Activated naive CD4-positive, alpha-beta T cell treated with anti-CD3 and anti-CD28 coated beads, Interleukin-2, amount 10 ng/mL, durations not matched to agents 7 days and 5 days (primary cell): ENCODE measurements at regions not wholly inside any gene's neighbourhood (a gene's known extent, or its start where the extent isn't known, plus 50 kb on each side); places are given as distances from the start of the nearest gene placed in this dataset.
"Not testable (repeated sequence)": the region's sequence is repeated elsewhere in the genome, so short reads cannot be mapped to it uniquely, and the experiment has no call there.

Source experiments
- CTCF ChIA-PET: fragments of 350-600 bp; sonication (Branson Sonifier 250); formaldehyde crosslinking; loops from one replicate; lab custom pipeline; 2021; ENCODE audit warnings: antibody characterized with exemption; lab: Charles Lee
- DNase-seq: peaks from one replicate; pipeline ENCODE4 v3.0.0-alpha.2; 2020
- H3K27ac Mint-ChIP-seq: one replicate; pipeline ENCODE4 v1.8.0; 2021; ENCODE audit warnings: mild to moderate bottlenecking, moderate library complexity, mixed read lengths
- H3K27me3 Mint-ChIP-seq: one replicate; pipeline ENCODE4 v1.8.0; 2021; ENCODE audit warnings: mild to moderate bottlenecking, mixed read lengths
- H3K36me3 Mint-ChIP-seq: one replicate; pipeline ENCODE4 v1.8.0; 2021; ENCODE audit warnings: mixed read lengths
- H3K4me1 Mint-ChIP-seq: one replicate; pipeline ENCODE4 v1.8.0; 2021; ENCODE audit warnings: mixed read lengths
- H3K4me3 Mint-ChIP-seq: one replicate; pipeline ENCODE4 v1.8.0; 2021; ENCODE audit warnings: mild to moderate bottlenecking, moderate library complexity, mixed read lengths
- H3K9me3 Mint-ChIP-seq: one replicate; pipeline ENCODE4 v1.8.0; 2021; ENCODE audit warnings: mixed read lengths

- Mint-ChIP-seq H3K4me3 (no peak overlapping the region), H3K27ac (no peak overlapping the region), H3K4me1 (no peaks in the 10 kb centered on the region), H3K27me3 (peaks cover 24% of the 10 kb centered on the region), H3K36me3 (no peaks in the 10 kb centered on the region), H3K9me3 (no peaks in the 10 kb centered on the region)
- no peak for DNase-seq
- CTCF ChIA-PET, result interaction anchor here (0.9 kb wide), 1 partner anchor 22 kb away, joined by 4 read pairs; no protein-coding TSS in a partner anchor
These were observed 92.6 kb upstream of the NDUFV2 start for GRCh38 chr18:9009703-9010488.

- no peaks in the 10 kb centered on the region for H3K36me3 Mint-ChIP-seq
- CTCF ChIA-PET, result no interaction called here
- no peaks in the 10 kb centered on the region for H3K9me3 Mint-ChIP-seq
- no peak overlapping the region for H3K27ac Mint-ChIP-seq
- DNase-seq, result no peak
- no peaks in the 10 kb centered on the region for H3K4me1 Mint-ChIP-seq
- peaks cover 13% of the 10 kb centered on the region for H3K27me3 Mint-ChIP-seq
- no peak overlapping the region for H3K4me3 Mint-ChIP-seq
These were observed 91.1 kb upstream of the NDUFV2 start for GRCh38 chr18:9011431-9011830.

DNA sequence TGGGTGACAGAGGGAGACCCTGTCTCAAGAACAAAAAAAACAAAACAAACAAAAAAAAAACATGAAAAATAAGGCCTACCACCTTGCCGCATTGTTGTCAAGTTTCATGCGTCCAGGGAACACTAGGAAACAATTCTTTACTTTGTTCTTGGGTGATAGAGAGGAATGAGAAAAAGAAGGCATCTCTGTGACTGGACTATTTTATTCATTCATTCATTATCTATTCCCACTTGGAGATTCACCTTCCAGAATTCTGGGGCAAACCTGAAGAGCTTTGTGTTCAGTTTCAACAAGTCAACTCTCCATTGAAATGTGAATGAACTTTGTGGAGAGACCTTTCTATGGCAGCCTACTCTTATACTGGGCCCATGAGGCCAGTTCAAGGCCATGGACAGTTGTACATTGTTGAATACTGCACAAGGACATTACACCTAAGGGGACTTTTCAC, 88.5 kb upstream of the NDUFV2 start:
- CTCF ChIA-PET, result no interaction called here
- H3K36me3 Mint-ChIP-seq, result no peaks in the 10 kb centered on the region
- no peak overlapping the region for H3K4me3 Mint-ChIP-seq
- H3K27ac Mint-ChIP-seq, result no peak overlapping the region
- peaks cover 14% of the 10 kb centered on the region for H3K27me3 Mint-ChIP-seq
- no peak for DNase-seq
- no peaks in the 10 kb centered on the region for H3K9me3 Mint-ChIP-seq
- H3K4me1 Mint-ChIP-seq, result peaks cover 14% of the 10 kb centered on the region

GRCh38 chr18:9015689-9016088, 86.8 kb upstream of the NDUFV2 start:
- no peak for DNase-seq
- CTCF ChIA-PET, result no interaction called here
- Mint-ChIP-seq H3K9me3 (no peaks in the 10 kb centered on the region), H3K27ac (no peak overlapping the region), H3K4me3 (no peak overlapping the region), H3K27me3 (peaks cover 14% of the 10 kb centered on the region), H3K4me1 (peaks cover 14% of the 10 kb centered on the region), H3K36me3 (no peaks in the 10 kb centered on the region)

- H3K4me1 Mint-ChIP-seq, result peaks cover 14% of the 10 kb centered on the region
- no peak overlapping the region for H3K27ac Mint-ChIP-seq
- peaks cover 10% of the 10 kb centered on the region for H3K27me3 Mint-ChIP-seq
- no peak overlapping the region for H3K4me3 Mint-ChIP-seq
- H3K9me3 Mint-ChIP-seq, result no peaks in the 10 kb centered on the region
- H3K36me3 Mint-ChIP-seq, result no peaks in the 10 kb centered on the region
- no peak for DNase-seq
- CTCF ChIA-PET, result interaction anchor here (1.2 kb wide), 2 partner anchors 25 to 57 kb away, joined by 3 read pairs; no protein-coding TSS in a partner anchor
These were observed 85.8 kb upstream of the NDUFV2 start for GRCh38 chr18:9016633-9017166.

GRCh38 chr18:9017167-9017904, 85.2 kb upstream of the NDUFV2 start:
- peak overlapping the region; percentile 37 for H3K4me3 Mint-ChIP-seq
- H3K27me3 Mint-ChIP-seq, result peaks cover 9% of the 10 kb centered on the region
- DNase-seq, result peak; percentile 66
- H3K36me3 Mint-ChIP-seq, result no peaks in the 10 kb centered on the region
- CTCF ChIA-PET, result interaction anchor here (1.2 kb wide), 2 partner anchors 26 to 57 kb away, joined by 3 read pairs; no protein-coding TSS in a partner anchor
- H3K27ac Mint-ChIP-seq, result peak overlapping the region; percentile 56
- H3K4me1 Mint-ChIP-seq, result peaks cover 14% of the 10 kb centered on the region
- H3K9me3 Mint-ChIP-seq, result no peaks in the 10 kb centered on the region

DNA sequence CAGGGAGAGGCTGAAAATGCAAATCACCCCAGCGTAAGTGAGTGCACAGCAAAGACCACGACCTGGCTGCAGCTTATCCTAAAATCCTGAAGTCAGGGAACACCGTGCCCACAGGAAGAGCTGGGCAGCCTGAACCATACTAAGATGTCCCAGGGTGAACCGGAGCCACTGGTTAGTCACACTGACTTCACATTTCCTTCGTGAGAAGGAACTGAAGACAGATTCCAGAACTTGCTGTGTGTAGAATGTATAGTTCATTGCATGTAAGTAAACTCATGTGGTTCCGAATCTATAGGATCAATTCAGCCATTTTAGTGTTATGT, 84.6 kb upstream of the NDUFV2 start:
- H3K27ac Mint-ChIP-seq, result no peak overlapping the region
- no peaks in the 10 kb centered on the region for H3K9me3 Mint-ChIP-seq
- CTCF ChIA-PET, result interaction anchor here (1.2 kb wide), 1 partner anchor 26 kb away, joined by 3 read pairs; no protein-coding TSS in a partner anchor
- DNase-seq, result no peak
- H3K36me3 Mint-ChIP-seq, result no peaks in the 10 kb centered on the region
- H3K4me3 Mint-ChIP-seq, result no peak overlapping the region
- peaks cover 14% of the 10 kb centered on the region for H3K4me1 Mint-ChIP-seq
- peaks cover 9% of the 10 kb centered on the region for H3K27me3 Mint-ChIP-seq

GRCh38 chr18:9019135-9019534, 83.4 kb upstream of the NDUFV2 start:
- Mint-ChIP-seq H3K4me3 (no peak overlapping the region), H3K27ac (no peak overlapping the region), H3K4me1 (peaks cover 14% of the 10 kb centered on the region), H3K9me3 (no peaks in the 10 kb centered on the region), H3K27me3 (peaks cover 9% of the 10 kb centered on the region), H3K36me3 (no peaks in the 10 kb centered on the region)
- DNase-seq, result no peak
- CTCF ChIA-PET, result no interaction called here

GRCh38 chr18:9020221-9020620, 82.3 kb upstream of the NDUFV2 start:
- Mint-ChIP-seq H3K9me3 (no peaks in the 10 kb centered on the region), H3K36me3 (no peaks in the 10 kb centered on the region), H3K4me3 (no peak overlapping the region), H3K4me1 (peaks cover 14% of the 10 kb centered on the region), H3K27me3 (peaks cover 9% of the 10 kb centered on the region), H3K27ac (no peak overlapping the region)
- CTCF ChIA-PET, result no interaction called here
- DNase-seq, result no peak

DNA sequence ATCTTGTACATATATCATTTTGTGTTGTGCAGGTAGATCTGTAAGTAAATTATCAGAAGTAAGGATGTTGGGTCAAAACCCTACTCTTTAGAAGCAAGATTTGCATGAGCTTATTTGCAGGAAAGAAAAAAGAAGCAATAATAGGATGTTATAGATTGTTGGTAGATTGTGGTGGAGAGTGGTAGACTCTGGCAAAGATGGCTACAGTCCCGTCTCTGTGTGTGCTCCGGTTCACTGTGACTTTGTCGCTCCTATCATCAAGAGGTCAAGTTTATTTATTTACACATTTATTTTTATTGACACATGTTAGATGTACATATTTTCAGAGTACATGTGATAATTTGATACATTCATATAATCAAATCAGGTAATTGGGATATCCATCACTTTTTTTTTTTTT, 81.0 kb upstream of the NDUFV2 start:
- no peak for DNase-seq
- Mint-ChIP-seq H3K36me3 (no peaks in the 10 kb centered on the region), H3K4me3 (no peak overlapping the region), H3K27me3 (peaks cover 13% of the 10 kb centered on the region), H3K27ac (no peak overlapping the region), H3K4me1 (peaks cover 14% of the 10 kb centered on the region), H3K9me3 (no peaks in the 10 kb centered on the region)
- CTCF ChIA-PET, result no interaction called here

DNA sequence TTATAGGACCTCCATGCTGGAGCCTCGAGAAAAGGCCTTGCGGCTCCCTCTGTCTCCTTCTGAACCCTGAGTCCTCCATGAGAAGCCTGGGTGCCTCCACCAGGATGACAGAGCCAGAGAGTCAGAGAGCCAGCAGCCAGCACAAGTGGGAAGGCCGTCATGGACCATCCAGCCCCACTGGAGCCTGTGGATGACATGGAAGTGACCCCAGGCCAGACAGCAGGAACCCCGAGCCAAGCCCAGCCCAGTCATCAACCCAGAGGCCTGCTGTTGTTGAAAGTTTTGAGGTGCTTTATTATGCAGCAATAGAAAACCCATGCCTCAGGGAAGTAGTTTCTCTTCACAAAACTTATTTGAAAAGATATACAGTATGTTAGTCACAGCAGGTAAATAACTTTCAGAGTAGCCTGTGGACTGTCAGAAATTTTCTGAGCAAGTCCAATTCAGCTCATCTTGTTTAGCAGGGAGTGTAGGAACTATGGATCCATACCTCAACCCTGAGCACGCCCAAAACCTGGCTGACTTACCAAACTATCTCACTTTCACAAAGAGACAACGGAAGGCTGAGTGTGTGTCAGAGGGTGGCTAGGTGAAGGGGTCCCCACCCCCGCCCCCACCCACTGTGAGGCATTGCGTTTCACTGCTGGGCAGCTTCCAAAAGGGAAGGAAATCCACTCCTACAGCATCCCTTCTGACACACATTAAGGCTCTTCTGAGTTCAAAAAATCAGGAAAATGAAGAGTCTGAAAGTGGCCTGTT, 79.9 kb upstream of the NDUFV2 start:
- CTCF ChIA-PET, result no interaction called here
- Mint-ChIP-seq H3K4me3 (no peak overlapping the region), H3K27me3 (peaks cover 12% of the 10 kb centered on the region), H3K36me3 (no peaks in the 10 kb centered on the region), H3K9me3 (no peaks in the 10 kb centered on the region), H3K27ac (no peak overlapping the region), H3K4me1 (peaks cover 5% of the 10 kb centered on the region)
- no peak for DNase-seq

- H3K4me3 Mint-ChIP-seq, H3K4me1 Mint-ChIP-seq, DNase-seq, H3K27ac Mint-ChIP-seq, CTCF ChIA-PET, H3K9me3 Mint-ChIP-seq, H3K36me3 Mint-ChIP-seq: not testable (repeated sequence)
- peaks cover 14% of the 10 kb centered on the region for H3K27me3 Mint-ChIP-seq
These were observed 78.4 kb upstream of the NDUFV2 start for GRCh38 chr18:9024031-9024646.

GRCh38 chr18:9025091-9025838, 77.2 kb upstream of the NDUFV2 start:
- CTCF ChIA-PET, result interaction anchor here (1.2 kb wide), 1 partner anchor 162 kb away, joined by 3 read pairs; no protein-coding TSS in a partner anchor
- no peaks in the 10 kb centered on the region for H3K4me1 Mint-ChIP-seq
- H3K36me3 Mint-ChIP-seq, result no peaks in the 10 kb centered on the region
- H3K27ac Mint-ChIP-seq, result no peak overlapping the region
- no peak for DNase-seq
- H3K27me3 Mint-ChIP-seq, result peaks cover 15% of the 10 kb centered on the region
- no peaks in the 10 kb centered on the region for H3K9me3 Mint-ChIP-seq
- H3K4me3 Mint-ChIP-seq, result no peak overlapping the region
